Heart left ventricle (tissue), 13 donors: ENCODE measurements at regions not wholly inside any gene's neighbourhood (a gene's known extent, or its start where the extent isn't known, plus 50 kb on each side); places are given as distances from the start of the nearest gene placed in this dataset.

Experiments used
- CTCF ChIP-seq, 12 donors: fragments of 200-600 bp; sonication (generic) in 4 of 12; IDR thresholded peaks; one replicate each; pipeline versions ENCODE4 v1.5.0 to v1.8.0; 2018 to 2022; ENCODE audit warnings: antibody characterized with exemption in 12 of 12, mild to moderate bottlenecking in 5 of 12
- POLR2A ChIP-seq, 2 donors: fragments of 450-650 bp; IDR thresholded peaks; one replicate each; pipeline ENCODE4 v1.6.1; 2017; ENCODE audit warnings: antibody characterized with exemption in 2 of 2, mild to moderate bottlenecking in 2 of 2, moderate library complexity in 2 of 2
- donor health status: ischemic (EF 13 %, LVEDD 7.1; RV severe dilation, severe dysfunction).
- donor health status: DM: no; HTN: yes; CAD: no.
- donor health status: DM: no; HTN: no; CAD: no.
- donor health status: ischemic (EF 25% LVEDD 6.9; RV normal size, moderate dysfunction).
- donor health status: ischemic (EF 25% LVEDD 5.7; RV mildly dilated, moderate dysfunction).
- donor health status: ischemic (EF 35%, LVEDD 5.7; RV mildly dilated, moderate dysfunction).
- donor health status: nonischemic (EF 11% LVEDD 7.7; RV severe dilation, severe dysfunction).
- donor health status: DM: yes; HTN: yes; CAD: no.
- donor health status: PGD.
- donor health status: ischemic (EF 29% LVEDD 5.4; RV normal size, mild dysfunction).
- donor health status: nonischemic (EF 23%, LVEDD 6.1; RV moderate dilation, normal function).

- TF ChIP-seq CTCF (IDR thresholded peaks at IDR 0.05) (no peak), POLR2A (IDR thresholded peaks at IDR 0.05) (no peak)
These were observed 411.1 kb downstream of the ACTL7B start for GRCh38 chr9:108444400-108445358.
